GM18870 (cell line): ENCODE measurements at regions not wholly inside any gene's neighbourhood (a gene's known extent, or its start where the extent isn't known, plus 50 kb on each side); places are given as distances from the start of the nearest gene placed in this dataset.
"Not testable (repeated sequence)": the region's sequence is repeated elsewhere in the genome, so short reads cannot be mapped to it uniquely, and the experiment has no call there.

ENCODE experiments used
- ATAC-seq: cut with Tn5 transposase; IDR thresholded peaks from one replicate; pipeline ENCODE4 v1.9.1; 2021; ENCODE audit warnings: moderate library complexity; ENCODE audit not compliant: unreplicated experiment

DNA sequence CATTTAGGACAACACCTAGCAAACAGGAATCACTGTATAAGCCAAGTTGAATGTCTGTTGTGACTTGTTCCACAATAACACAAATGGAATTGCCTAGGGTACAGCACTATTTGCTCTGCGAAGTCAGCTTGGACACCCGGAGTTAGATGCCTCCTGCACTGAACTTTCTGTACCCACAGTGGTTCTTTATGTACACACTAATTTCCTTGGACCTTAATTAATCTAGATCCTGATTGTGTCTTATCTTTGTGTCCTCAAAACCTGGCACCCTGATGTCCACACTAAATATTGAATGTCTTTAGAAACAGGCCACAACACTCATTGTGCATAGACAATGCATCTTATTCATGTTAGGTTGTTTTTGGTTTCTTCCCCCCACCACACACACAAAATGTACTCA lies 278.9 kb upstream of the NR2F2 start:
- no peak for ATAC-seq

DNA sequence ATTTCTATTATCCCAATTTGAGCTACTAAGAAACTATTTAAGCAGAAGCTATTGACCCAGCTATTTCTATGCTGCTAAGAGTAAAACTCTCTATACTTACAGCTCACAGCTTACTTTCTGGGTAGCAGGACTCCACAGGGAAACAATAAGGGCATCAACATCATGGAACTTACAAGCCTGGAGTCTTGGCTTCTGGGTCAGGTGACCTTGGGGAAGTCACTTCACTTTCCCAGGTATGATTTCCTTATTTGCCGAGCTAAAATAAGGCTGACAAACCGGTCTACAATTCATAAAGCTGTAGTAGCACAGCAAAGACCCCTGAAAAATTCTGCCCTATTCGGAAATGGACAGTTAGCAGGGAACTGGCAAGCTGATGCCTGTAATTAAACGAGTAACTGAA lies 278.3 kb upstream of the NR2F2 start:
- no peak for ATAC-seq

DNA sequence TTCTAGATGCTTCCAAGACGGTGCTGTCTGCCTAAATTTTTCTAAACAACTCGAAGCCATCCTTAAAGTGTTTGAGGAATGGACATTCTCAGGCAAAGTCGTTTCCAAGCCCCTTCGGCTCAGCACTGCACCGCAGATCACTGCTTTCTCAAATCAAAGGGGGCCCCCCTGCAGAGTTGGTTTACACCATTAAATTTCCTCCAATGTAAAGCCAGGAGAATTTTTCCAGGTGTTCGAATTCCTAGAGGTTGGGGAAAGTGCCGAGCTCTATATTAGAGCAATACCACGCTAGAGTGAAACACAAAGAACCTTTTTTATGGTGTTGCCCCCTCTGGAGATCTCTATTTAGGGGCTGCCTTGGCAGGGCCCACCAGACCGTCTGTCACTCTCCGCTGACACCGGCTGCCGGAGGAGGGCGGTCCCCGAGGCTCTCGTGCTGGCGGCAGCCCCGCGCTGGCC lies 277.9 kb upstream of the NR2F2 start:
- no peak for ATAC-seq

DNA sequence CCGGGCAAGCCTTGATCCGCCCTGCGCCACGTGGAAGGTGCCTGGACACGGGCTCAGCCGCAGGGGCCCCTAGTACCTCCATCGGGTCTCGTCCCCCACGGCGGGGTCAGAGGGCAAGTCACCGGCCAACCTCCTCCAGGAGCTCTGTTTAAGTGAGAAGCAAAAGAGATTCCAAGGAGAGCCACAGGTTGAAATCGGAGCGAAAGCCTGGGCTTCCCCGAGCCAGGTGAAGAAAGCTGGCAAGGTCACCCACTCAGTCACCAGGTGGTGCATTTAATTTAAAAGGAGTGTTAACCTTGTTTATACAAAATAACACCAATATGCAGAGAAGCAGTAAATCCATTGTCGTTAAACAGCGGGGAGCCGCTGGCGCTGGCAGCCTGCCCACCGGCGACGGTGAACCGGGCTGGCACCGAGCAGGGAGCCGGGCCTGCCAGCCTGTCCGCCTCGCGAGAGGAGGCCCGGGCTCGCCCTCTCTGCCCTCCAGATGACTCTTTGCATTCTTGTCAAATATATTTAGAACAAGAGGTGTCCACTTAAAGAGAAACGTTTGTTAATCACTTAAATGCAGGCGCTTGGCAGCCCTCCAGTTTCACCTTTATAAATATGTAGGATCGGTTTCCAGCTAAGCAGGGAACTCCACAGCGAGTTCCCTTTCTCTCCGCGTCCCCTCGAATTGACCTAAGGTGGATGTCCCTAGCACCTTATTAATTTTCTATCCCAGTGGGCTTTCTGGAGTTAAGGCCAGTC lies 277.3 kb upstream of the NR2F2 start:
- no peak for ATAC-seq

DNA sequence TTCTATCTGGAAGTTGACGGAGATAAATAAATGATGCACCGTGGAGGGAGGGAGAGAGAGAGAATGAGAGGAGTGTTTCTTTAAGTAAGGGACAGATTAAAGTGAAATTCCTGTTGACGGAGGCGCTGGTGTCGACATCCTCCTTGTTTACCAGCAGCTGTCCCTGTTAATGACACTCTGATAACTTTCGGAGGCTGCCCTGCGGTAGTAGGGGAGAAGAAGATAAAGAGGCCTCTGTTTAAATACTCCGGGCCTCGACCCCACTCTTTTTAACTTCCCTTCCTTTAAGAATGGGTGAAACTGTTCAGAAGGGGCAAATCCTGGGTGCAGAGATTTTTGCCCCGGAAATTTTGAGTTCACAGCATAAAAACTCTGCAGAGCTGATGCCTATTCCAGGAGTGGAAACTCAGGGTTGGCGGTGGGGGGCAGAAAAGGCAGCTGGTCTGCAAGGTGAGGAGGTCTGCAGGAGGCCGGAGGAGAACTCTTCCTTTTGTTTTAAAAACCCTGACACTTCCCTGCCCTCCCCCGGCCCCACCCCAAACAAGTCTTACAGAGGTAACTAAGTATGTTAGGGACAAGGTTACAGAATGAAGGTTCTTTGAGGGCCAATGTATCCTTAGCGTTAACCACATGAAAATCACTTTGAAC lies 276.6 kb upstream of the NR2F2 start:
- ATAC-seq, result no peak

DNA sequence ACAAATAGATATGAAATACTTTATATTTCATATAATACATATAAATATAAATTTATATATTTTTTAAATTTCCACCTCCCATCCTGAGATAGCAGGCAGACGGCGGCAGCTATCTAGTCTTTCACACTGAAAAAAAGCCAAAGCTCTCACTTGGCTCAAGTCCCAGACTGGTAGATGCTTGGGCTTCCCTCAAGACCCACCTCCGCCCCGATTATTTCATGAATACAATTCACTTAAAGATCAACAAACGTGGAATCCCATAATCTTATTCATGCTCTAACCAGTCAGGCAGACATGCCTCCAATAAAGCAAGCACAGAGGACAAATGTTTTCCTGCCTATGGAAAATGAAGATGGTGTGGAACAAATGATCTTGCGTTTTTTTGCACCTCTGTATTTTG lies 275.9 kb upstream of the NR2F2 start:
- ATAC-seq, result no peak

DNA sequence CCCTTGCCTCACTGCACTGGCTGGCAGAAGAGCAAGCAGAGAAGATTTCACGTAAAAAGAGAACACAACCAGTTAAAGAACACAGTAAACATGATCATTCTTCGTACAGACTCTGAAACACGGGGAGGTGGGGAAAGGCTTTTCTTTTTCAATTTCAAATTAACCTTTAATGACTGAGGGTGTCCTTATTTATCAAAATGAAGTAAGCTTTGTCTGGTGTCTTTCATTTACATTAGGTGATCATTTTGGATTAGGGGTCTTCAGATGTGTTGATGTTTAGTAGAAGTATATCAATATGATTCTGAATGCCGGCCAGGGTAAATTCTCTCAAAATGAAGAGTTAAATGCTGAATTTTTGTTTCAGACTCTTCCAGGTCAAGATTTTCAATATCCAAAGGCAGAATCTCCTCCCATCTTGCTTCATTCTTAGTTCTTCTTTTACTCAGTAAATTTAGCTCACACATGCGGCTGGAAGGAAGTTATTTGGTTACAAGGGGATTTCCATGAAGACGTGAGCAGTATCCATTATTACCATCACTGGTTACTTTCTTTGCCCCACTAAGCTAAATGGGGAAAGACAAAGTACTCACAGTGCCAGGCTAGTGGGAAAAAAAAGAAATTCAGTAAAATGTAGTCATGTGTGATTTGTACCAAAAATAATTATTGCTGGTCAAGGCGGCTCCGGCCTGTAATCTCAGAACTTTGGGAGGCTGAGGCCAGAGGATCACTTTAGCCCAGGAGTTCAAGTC lies 272.2 kb upstream of the NR2F2 start:
- ATAC-seq, result peak; percentile 90

DNA sequence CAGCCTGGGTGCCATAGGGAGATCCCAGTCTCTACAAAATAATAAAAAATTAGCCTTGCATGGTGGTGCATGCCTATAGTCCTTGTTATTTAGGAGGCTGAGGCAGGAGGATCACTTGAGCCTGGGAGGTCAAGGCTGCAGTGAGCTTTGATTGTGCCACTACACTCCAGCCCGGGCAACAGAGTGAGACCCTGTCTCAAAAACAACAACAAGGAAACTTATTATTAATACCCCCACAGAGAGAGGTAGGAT lies 271.7 kb upstream of the NR2F2 start:
- ATAC-seq, result not testable (repeated sequence)

DNA sequence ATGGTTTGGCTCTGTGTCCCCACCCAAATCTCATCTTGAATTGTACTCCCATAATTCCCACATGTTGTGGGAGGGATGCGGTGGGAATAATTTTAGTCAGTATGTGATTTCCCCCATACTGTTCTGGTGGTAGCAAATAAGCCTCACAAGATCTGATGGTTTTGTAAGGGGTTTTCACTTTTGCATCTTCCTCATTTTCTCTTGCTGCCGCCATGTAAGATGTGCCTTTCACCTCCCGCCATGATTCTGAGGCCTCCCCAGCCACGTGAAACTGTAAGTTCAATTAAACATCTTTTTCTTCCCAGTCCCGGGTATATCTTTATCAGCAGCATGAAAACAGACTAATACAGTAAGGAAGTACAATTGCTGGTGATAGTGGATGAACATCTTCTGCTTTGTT lies 269.9 kb upstream of the NR2F2 start:
- ATAC-seq, result not testable (repeated sequence)

DNA sequence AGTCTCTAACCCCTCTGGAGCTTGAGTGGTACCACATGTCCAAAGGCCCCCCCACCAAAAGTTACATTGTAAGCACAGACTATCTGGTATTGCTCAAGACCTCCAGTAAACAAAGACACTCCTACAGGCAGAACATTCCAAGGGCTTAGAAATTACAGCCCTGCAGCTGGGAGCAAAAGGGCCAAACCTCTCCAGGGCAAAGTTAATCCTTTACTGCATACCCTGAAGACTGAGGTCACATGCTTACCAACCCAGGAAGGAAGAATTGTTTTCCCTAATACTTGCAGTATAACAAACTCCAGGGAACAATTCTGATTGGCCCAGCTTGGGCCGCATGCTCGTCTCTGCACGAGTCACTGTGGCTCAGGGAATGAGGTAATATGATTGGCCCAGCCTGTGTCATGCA lies 266.1 kb upstream of the NR2F2 start:
- ATAC-seq, result no peak

DNA sequence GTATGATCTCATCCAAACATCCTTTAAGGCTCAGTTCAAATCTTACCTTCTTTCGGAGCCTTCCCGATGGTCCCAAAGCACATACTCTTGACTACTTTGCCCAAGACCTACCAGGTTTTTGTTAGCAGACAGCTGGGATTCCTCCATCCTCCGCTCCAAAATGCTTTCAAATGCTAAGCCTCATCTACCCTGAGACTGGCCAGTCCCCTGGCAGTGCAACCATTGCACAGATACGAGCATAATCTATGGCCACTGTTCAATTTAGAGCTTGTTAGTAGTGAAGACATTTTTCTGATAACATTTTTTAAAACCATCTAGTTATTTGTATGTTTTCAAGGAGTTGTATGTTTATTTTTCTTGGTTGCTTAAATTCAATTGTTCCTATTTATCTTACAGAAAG lies 264.4 kb upstream of the NR2F2 start:
- ATAC-seq, result no peak

DNA sequence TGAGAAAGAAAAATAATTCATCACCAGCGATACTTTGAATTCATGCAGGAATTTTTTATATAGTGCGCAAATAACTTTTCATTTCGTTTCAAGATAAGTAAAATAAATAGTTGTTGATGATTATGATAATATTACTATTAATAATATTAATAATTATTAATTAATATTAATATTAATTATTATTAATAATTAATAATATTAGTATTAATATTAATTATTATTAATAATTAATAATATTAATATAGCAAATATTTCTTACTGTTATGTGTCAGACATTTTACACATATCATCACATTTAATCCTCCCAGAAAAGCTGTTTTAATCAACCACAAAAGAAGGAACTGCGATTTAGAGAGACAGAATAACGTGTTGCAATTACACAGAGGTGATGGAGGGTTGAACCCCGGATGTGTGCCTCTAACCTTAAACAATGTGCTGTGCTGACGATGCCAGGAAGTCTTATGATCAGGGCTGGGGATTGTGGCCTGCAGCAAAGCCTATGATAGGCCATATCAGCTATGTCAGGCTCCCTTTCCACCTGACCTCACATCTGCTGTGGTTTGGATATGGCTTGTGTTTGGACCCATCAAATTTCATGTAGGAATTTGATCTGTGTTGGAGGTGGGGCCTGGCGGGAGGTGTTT lies 263.5 kb upstream of the NR2F2 start:
- no peak for ATAC-seq

DNA sequence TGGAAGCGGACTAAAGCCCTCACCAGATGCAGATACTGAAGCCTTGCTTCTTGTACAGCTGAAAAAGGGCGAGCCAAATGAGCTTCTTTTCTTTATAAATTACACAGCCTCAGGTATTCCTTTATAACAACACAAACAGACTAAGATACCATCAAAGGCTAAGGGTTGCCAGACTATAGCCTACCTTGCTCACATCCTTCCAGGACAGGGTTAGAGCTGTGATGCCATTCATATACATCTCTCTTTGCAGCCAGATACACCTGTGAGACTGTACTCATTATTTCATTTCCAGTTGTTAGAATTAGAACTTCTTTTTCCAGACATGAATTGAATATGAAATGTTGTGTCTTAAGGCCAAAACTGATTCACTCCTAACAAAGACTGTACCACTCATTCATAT lies 262.8 kb upstream of the NR2F2 start:
- ATAC-seq, result no peak

DNA sequence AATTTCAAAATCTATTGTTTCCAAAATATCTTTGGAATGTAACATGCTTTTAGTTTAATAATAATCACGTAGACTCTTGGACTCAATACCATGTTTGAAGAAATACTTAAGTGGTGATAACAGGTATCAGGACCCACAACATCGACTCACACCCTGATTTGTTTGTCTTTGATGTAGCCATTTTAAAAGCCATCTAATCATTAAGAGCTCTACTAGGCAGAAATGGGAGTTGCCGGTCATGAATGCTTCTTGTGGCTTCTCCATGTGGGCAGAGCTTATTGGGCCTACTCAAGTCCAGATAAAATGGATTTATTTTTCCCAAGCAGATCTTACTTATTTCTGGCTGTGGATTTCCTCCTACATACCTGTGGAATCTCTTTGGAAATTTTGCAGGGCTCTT lies 261.6 kb upstream of the NR2F2 start:
- no peak for ATAC-seq

DNA sequence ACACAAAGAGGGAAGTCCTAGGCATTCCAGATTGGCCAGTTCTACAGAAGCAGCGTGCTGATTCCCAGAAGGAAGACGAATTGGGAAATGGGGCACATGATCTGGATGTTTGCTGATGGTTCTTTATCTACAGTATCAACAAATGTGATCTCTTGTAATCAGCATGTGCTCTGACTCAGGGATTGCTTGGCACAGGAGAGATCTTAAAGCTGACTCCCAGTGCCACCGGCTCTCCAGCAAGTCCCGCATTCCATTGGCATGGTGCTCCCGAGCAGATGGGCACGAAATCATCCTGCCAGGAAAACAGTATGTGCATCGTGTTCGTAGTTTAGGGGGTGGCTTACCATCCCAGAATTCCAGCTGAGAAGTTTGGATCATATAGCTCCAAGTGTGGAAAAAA lies 259.9 kb upstream of the NR2F2 start:
- ATAC-seq, result no peak

DNA sequence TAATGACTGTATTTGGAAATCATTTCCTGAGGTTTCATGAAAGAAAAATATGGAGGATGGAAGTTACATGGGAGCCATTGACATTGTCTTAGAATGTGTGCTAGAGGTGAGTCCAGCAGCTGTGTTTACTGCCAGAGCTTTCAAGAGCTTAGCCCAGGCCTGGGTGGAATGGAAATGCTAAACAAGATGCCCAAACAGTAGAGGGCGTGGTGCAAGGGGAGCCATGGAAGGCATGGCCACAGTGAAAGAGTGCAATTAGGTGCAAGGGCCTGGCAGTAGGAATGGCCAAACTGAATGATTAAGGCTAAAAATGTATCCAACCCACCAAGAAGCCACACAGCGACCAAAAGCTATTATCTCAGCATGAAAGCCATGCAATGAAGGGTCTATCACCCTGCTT lies 257.7 kb upstream of the NR2F2 start:
- ATAC-seq, result no peak

DNA sequence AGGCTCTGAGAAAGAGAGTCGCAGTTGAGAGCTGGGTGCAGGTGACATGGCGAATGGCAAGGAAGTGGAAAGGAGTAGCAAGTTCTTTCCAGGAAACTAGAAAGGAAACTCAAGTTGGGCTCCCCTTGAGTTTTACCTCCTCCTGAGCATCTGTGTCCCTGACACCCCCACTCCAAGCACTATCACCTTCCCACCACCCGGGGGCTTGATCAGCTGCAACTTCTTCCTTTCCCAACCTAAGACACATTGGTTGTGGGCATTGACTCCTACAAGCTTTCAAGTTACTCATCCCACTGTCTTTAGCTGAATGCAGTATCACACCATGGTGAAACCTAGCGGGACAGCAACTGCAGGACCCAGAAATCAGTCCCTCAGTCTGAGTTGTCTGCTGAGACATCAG lies 256.6 kb upstream of the NR2F2 start:
- ATAC-seq, result no peak

DNA sequence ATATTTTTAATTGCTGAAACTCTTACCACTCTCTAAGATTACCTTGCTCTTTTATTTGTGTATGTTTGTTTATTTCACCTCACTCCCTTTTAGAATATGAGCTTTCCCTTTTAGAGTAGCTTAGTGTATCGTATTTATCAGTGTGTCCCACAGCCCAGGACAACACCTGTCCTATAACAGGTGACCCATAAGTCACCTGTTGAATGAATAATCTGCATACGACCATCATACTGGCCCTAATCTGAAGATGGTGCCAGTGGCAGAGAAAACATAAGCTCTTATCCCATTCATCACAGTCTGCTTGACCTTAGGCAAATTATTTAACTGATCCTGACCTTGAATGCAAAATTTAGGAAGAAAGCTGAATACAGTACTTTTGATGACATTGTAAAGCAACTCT lies 254.6 kb upstream of the NR2F2 start:
- ATAC-seq, result no peak

DNA sequence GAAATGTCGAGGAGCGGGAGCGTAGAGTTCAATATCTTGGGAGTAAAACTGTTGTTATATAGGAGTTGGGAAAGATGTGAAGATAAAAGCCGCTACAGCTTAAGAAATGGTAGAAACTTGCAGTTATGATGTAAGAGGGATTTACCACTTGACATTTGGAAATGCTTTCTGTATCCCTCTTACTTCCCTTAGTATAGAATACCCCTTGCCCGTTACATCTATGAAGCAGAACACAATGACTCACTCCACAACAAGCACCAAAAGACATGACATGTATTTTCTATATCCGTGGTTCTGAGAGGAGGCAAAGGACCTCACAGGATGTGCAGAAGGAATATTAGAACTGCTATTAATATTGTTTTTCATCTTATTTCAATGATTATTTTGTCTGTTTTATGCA lies 254.2 kb upstream of the NR2F2 start:
- no peak for ATAC-seq

DNA sequence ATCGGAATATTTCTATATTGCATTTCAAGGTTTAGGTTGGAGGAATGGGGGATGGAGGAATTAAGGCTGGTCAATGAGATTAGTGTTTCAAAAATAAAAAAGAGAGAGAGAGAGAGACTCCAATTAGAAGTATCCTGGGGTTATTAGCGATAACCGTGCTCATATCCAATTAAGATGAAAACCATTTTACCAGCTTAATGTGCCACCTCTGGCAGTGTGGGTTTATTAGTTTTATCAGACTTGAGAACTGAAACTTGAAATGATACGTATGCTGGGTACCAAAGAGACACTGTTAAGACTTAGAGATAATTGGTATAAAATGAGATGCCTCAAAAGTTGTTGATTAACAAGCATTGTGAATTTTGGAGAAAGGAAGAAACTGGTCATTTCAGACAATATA lies 251.5 kb upstream of the NR2F2 start:
- no peak for ATAC-seq

DNA sequence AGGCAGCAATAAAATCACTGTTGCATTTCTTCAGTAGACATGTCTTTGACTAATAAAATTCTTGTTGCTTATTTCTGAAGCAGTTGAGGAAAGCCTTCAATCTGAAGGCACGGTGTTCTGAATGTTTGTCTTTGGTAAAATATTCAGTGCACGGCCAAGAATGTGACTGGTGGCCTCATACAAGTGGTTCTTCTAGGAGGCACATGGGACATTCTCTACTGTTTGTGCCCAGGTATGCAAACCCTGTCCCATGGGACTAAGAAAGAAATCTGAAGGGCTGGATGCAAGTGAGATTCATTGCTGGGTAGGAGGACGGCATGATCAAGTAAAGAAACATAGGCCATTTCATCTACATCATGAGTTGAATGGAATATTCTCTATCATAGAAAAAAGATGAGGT lies 250.6 kb upstream of the NR2F2 start:
- ATAC-seq, result no peak

DNA sequence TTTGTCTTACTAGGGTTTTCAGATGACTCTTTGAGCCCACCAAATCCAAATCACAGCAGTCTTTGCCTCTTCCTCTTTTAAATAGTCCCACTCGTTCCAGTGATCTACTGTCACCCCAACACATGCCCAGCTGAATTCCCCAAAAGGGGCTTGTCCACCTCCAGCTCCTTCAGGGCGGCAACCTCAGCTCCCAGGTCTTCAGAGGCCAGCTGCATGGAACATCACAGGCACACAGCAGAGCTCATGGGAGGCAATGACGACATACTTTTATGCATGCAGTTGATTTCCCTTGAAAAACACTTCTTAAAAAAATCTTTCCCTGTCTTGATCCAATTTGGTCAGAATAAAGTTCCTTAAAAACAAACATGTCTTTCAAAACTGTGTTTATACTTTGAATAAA lies 244.3 kb upstream of the NR2F2 start:
- ATAC-seq, result no peak
